B cell (primary cell): ENCODE measurements at regions not wholly inside any gene's neighbourhood (a gene's known extent, or its start where the extent isn't known, plus 50 kb on each side); places are given as distances from the start of the nearest gene placed in this dataset.

Experiments
- ATAC-seq: fragments of 200-7000 bp; cut with Tn5 transposase; one replicate; pipeline ENCODE4 v1.10.0; 2021; ENCODE audit warnings: low read depth, mild to moderate bottlenecking, moderate number of reproducible peaks, moderate library complexity
- CTCF ChIA-PET: fragments of 350-600 bp; sonication (Branson Sonifier 250); formaldehyde crosslinking; loops from one replicate; lab custom pipeline; 2021; ENCODE audit warnings: antibody characterized with exemption, inconsistent platforms; lab: Charles Lee
- POLR2A ChIA-PET: fragments of 350-600 bp; sonication (Branson Sonifier 250); formaldehyde crosslinking; loops from one replicate; lab custom pipeline; 2021; ENCODE audit warnings: antibody characterized with exemption; lab: Charles Lee
- DNase-seq: peaks from one replicate; pipeline ENCODE4 v3.0.0; 2013
- H2AFZ ChIP-seq: 2 replicates; pipeline ENCODE4 v1.6.1; 2012; ENCODE audit warnings: mild to moderate bottlenecking, low read depth, low read length; ENCODE audit not compliant: insufficient read depth, poor library complexity, severe bottlenecking
- H3K27ac ChIP-seq, 2 donors: 1 replicate in 1 of 2; 2 replicates in 1 of 2; pipeline ENCODE4 v1.5.1; 2012 to 2013; ENCODE audit warnings: low read length in 2 of 2, mild to moderate bottlenecking in 2 of 2, moderate library complexity in 1 of 2
- H3K27me3 ChIP-seq, 4 experiments: fragments of 200-600 bp in 1 of 4; sonication (generic) in 1 of 4; replicated peaks in 1 of 4; 1 replicate in 2 of 4; 2 replicates in 2 of 4; pipeline versions ENCODE4 v1.6.1 to v1.7.0; 2013 to 2016; ENCODE audit warnings: low read length in 3 of 4, mild to moderate bottlenecking in 2 of 4, mixed read lengths in 1 of 4, moderate library complexity in 1 of 4; ENCODE audit not compliant: insufficient read depth in 4 of 4, control insufficient read depth in 3 of 4; ENCODE audit errors: control extremely low read depth in 1 of 4
- H3K36me3 ChIP-seq, 2 experiments: replicated peaks in 1 of 2; 1 replicate in 1 of 2; 2 replicates in 1 of 2; pipeline versions ENCODE4 v1.6.1 to v1.7.1; 2013; ENCODE audit warnings: low read length in 1 of 2; ENCODE audit not compliant: insufficient read depth in 2 of 2, control insufficient read depth in 1 of 2; ENCODE audit errors: control extremely low read depth in 1 of 2, extremely low read depth in 1 of 2
- H3K4me1 ChIP-seq, 2 donors: fragments of 200-600 bp in 1 of 2; sonication (generic) in 1 of 2; 1 replicate in 1 of 2; 2 replicates in 1 of 2; pipeline versions ENCODE4 v1.5.1 to v1.6.1; 2013 to 2017; ENCODE audit warnings: low read length in 2 of 2; ENCODE audit not compliant: control insufficient read depth in 2 of 2, insufficient read depth in 2 of 2
- H3K4me2 ChIP-seq: replicated peaks from 2 replicates; pipeline ENCODE3; 2012; ENCODE audit warnings: mild to moderate bottlenecking, low read depth, low read length; ENCODE audit not compliant: poor library complexity, severe bottlenecking
- H3K4me3 ChIP-seq, 5 experiments: fragments of 200-600 bp in 1 of 5; sonication (generic) in 1 of 5; 1 replicate in 3 of 5; 2 replicates in 2 of 5; pipeline versions ENCODE4 v1.5.1 to v1.7.0; 2011 to 2016; ENCODE audit warnings: low read length in 4 of 5, mild to moderate bottlenecking in 4 of 5, low read depth in 2 of 5, control low read depth in 1 of 5, moderate library complexity in 1 of 5; ENCODE audit not compliant: insufficient read depth in 1 of 5; ENCODE audit errors: control extremely low read depth in 1 of 5, extremely low read depth in 1 of 5
- H3K79me2 ChIP-seq: fragments of 200-600 bp; sonication (generic); one replicate; pipeline ENCODE4 v1.6.0; 2016; ENCODE audit warnings: low read length; ENCODE audit not compliant: control insufficient read depth, insufficient read depth
- H3K9ac ChIP-seq: fragments of 200-600 bp; sonication (generic); 2 replicates; pipeline ENCODE4 v1.6.1; 2017; ENCODE audit warnings: mild to moderate bottlenecking, low read length, moderate library complexity
- H3K9me3 ChIP-seq, 3 donors: one replicate each; pipeline versions ENCODE4 v1.6.1 to v1.7.1; 2013; ENCODE audit warnings: low read length in 2 of 3; ENCODE audit not compliant: control insufficient read depth in 2 of 3, insufficient read depth in 1 of 3; ENCODE audit errors: control extremely low read depth in 1 of 3
- H4K20me1 ChIP-seq: 2 replicates; pipeline ENCODE4 v1.6.0; 2012; ENCODE audit warnings: mild to moderate bottlenecking, low read length; ENCODE audit not compliant: insufficient read depth, control insufficient read depth, poor library complexity, severe bottlenecking
- H3K27ac Mint-ChIP-seq: one replicate; pipeline ENCODE4 v1.8.0; 2021; ENCODE audit warnings: mixed read lengths
- H3K27me3 Mint-ChIP-seq: one replicate; pipeline ENCODE4 v1.8.0; 2021; ENCODE audit warnings: mixed read lengths
- H3K4me1 Mint-ChIP-seq: one replicate; pipeline ENCODE4 v1.8.0; 2021; ENCODE audit warnings: mixed read lengths
- H3K4me3 Mint-ChIP-seq: one replicate; pipeline ENCODE4 v1.8.0; 2021; ENCODE audit warnings: mixed read lengths
- H3K9me3 Mint-ChIP-seq: one replicate; pipeline ENCODE4 v1.8.0; 2022; ENCODE audit warnings: mixed read lengths; ENCODE audit not compliant: insufficient read depth
- CTCF ChIP-seq: fragments of 200-600 bp; IDR thresholded peaks from one replicate; pipeline ENCODE4 v1.8.0; 2022; ENCODE audit warnings: antibody characterized with exemption, mild to moderate bottlenecking
- EZH2 ChIP-seq: IDR thresholded peaks from 2 replicates; pipeline ENCODE4 v1.6.1; 2012; ENCODE audit warnings: borderline replicate concordance, low read depth, mild to moderate bottlenecking, moderate library complexity, low read length; ENCODE audit not compliant: insufficient read depth, poor library complexity, severe bottlenecking
- WGBS: methylation state at CpG from one replicate; pipeline ENCODE4 v1.1.5; 2013; ENCODE audit warnings: missing lambda C conversion rate; ENCODE audit not compliant: insufficient coverage; 5-methylcytosine and 5-hydroxymethylcytosine counted together
- intact Hi-C: fragments of 100-400 bp; cut with micrococcal nuclease; formaldehyde crosslinking; loops from one replicate; pipeline ENCODE4 v1.10.0; 2022

GRCh38 chr16:86868786-86869185, 290.4 kb downstream of the FOXL1 start:
- no peaks in the 10 kb centered on the region for H3K27me3 Mint-ChIP-seq
- POLR2A ChIA-PET = no interaction called here
- no peak overlapping the region for H3K9ac ChIP-seq
- H4K20me1 ChIP-seq = no peaks in the 10 kb centered on the region
- peaks cover 0 to 21% (median 0%) of the 10 kb centered on the region in 3 donors for H3K9me3 ChIP-seq
- 97% methylated on average over 10 of the region's 11 CpGs for WGBS
- no peak overlapping the region for H3K4me3 Mint-ChIP-seq
- DNase-seq = no peak
- intact Hi-C loops = no loop called here
- CTCF ChIA-PET = no interaction called here
- H3K27ac Mint-ChIP-seq = no peak overlapping the region
- H3K4me2 ChIP-seq = no peak overlapping the region
- no peaks in the 10 kb centered on the region for H3K4me1 ChIP-seq
- TF ChIP-seq EZH2 = no peak
- TF ChIP-seq CTCF = no peak
- no peak overlapping the region for H3K4me3 ChIP-seq
- H2AFZ ChIP-seq = no peak overlapping the region
- no peaks in the 10 kb centered on the region for H3K4me1 Mint-ChIP-seq
- no peaks in the 10 kb centered on the region for H3K27me3 ChIP-seq
- H3K36me3 ChIP-seq = no peaks in the 10 kb centered on the region
- no peak overlapping the region for H3K27ac ChIP-seq
- H3K9me3 Mint-ChIP-seq = peaks cover 5% of the 10 kb centered on the region
- no peaks in the 10 kb centered on the region for H3K79me2 ChIP-seq
- ATAC-seq = no peak

- CTCF ChIA-PET = no interaction called here
- no peak overlapping the region for H2AFZ ChIP-seq
- intact Hi-C loops = no loop called here
Measured at GRCh38 chr16:86869288-86870022, 291.1 kb downstream of the FOXL1 start.

More at GRCh38 chr16:86869288-86870022, 291.1 kb downstream of the FOXL1 start:
- Mint-ChIP-seq H3K4me1 (no peaks in the 10 kb centered on the region), H3K27me3 (no peaks in the 10 kb centered on the region), H3K9me3 (peaks cover 5% of the 10 kb centered on the region), H3K4me3 (no peak overlapping the region), H3K27ac (no peak overlapping the region)
- H3K79me2 ChIP-seq = no peaks in the 10 kb centered on the region
- POLR2A ChIA-PET = no interaction called here
- no peak for ATAC-seq
- H3K4me2 ChIP-seq = no peak overlapping the region
- H3K27ac ChIP-seq = no peak overlapping the region
- no peak overlapping the region for H3K9ac ChIP-seq
- no peak overlapping the region for H3K4me3 ChIP-seq
- H4K20me1 ChIP-seq = no peaks in the 10 kb centered on the region
- no peaks in the 10 kb centered on the region for H3K4me1 ChIP-seq
- no peak for DNase-seq
- 94% methylated on average over 27 of the region's 32 CpGs for WGBS
- no peaks in the 10 kb centered on the region for H3K36me3 ChIP-seq
- peaks cover 0 to 21% (median 0%) of the 10 kb centered on the region in 3 donors for H3K9me3 ChIP-seq
- no peaks in the 10 kb centered on the region for H3K27me3 ChIP-seq
- TF ChIP-seq CTCF = no peak
- no peak for TF ChIP-seq EZH2
